ENCODE measurements at regions not wholly inside any gene's neighbourhood (a gene's known extent, or its start where the extent isn't known, plus 50 kb on each side); places are given as distances from the start of the nearest gene placed in this dataset.

DNA sequence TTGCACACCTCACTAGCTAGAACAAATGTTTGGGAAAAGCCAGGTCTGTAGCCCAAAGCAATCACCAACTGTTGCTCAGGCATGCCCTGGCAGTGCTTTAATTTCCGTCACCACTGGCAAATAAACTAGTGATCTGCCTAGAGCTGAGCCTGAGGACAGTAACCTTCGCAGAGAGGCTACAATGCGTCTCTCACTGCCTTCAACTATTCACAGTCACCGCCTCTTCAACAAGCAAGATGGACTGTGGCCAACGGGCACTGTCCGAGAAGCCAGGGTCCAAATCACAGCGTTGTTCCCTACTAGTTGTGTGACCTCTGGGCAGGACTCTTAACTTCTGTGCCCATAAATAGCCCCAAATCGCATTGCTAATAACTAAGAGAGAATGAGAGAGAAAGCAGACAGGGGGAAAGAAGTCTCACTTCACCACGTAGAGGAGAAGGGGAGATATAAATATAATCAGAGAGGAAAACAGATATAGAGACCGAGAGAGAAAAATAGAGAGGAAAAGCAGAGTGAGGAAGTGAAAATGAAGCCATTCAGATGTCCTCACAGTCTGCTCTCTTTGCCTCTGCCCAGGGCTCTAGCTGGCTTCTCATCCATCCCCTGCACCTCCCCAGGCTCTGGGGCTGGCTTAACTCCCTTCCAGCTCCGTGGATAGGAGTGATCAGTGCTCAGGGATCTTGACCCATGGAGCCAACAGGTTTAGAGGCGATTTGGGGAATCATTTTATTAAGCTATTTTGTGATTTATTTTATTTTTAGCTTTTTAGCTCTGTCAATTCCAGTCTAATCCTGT lies 157.9 kb downstream of the ZDHHC21 start (continued):
- TF ChIP-seq, protein P1, sequence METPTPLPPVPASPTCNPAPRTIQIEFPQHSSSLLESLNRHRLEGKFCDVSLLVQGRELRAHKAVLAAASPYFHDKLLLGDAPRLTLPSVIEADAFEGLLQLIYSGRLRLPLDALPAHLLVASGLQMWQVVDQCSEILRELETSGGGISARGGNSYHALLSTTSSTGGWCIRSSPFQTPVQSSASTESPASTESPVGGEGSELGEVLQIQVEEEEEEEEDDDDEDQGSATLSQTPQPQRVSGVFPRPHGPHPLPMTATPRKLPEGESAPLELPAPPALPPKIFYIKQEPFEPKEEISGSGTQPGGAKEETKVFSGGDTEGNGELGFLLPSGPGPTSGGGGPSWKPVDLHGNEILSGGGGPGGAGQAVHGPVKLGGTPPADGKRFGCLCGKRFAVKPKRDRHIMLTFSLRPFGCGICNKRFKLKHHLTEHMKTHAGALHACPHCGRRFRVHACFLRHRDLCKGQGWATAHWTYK (CRISPR knock-in tag; IDR thresholded peaks at IDR 0.05) = no peak
- TF ChIP-seq YBX1 (IDR thresholded peaks at IDR 0.05) = no peak
- no peak for TF ChIP-seq DDX20 (tag; IDR thresholded peaks at IDR 0.05; ENCODE audit: low read depth)
- TF ChIP-seq ZNF282 (CRISPR knock-in tag; IDR thresholded peaks at IDR 0.05) = no peak
- TF ChIP-seq HEY1 (CRISPR knock-in tag; IDR thresholded peaks at IDR 0.05; ENCODE audit: borderline replicate concordance) = no peak
- TF ChIP-seq USF1 (CRISPR knock-in tag; IDR thresholded peaks at IDR 0.05) = no peak
- TF ChIP-seq, protein P2, sequence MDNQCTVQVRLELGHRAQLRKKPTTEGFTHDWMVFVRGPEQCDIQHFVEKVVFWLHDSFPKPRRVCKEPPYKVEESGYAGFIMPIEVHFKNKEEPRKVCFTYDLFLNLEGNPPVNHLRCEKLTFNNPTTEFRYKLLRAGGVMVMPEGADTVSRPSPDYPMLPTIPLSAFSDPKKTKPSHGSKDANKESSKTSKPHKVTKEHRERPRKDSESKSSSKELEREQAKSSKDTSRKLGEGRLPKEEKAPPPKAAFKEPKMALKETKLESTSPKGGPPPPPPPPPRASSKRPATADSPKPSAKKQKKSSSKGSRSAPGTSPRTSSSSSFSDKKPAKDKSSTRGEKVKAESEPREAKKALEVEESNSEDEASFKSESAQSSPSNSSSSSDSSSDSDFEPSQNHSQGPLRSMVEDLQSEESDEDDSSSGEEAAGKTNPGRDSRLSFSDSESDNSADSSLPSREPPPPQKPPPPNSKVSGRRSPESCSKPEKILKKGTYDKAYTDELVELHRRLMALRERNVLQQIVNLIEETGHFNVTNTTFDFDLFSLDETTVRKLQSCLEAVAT (IDR thresholded peaks at IDR 0.05) = no peak
- TF ChIP-seq NUFIP1 (IDR thresholded peaks at IDR 0.05; ENCODE audit: partially characterized antibody) = no peak
- TF ChIP-seq KLF6 (CRISPR knock-in tag; IDR thresholded peaks at IDR 0.05; ENCODE audit: borderline replicate concordance) = no peak
- TF ChIP-seq TAF9B (IDR thresholded peaks at IDR 0.05; ENCODE audit: partially characterized antibody) = no peak
- no peak for TF ChIP-seq ZNF561 (CRISPR knock-in tag; conservative IDR thresholded peaks at IDR 0.05)
- no peak for TF ChIP-seq FOSL1 (tag; conservative IDR thresholded peaks at IDR 0.05)

All from K562 (cell line).